ENCODE measurements at regions not wholly inside any gene's neighbourhood (a gene's known extent, or its start where the extent isn't known, plus 50 kb on each side); places are given as distances from the start of the nearest gene placed in this dataset.

GRCh38 chr2:349390-349789 lies 61.5 kb upstream of the ALKAL2 start:
- no peak for TF ChIP-seq CTCF (conservative IDR thresholded peaks at IDR 0.05)
- no peak for TF ChIP-seq EZH2 (IDR thresholded peaks at IDR 0.05; ENCODE audit: low read depth)
